HG03135 (cell line): ENCODE measurements at regions not wholly inside any gene's neighbourhood (a gene's known extent, or its start where the extent isn't known, plus 50 kb on each side); places are given as distances from the start of the nearest gene placed in this dataset.
A peak's percentile ranks its signal among the peaks of the same experiment; 100 is the strongest.

Source experiments
- ATAC-seq: cut with Tn5 transposase; IDR thresholded peaks from one replicate; pipeline ENCODE4 v1.9.1; 2021; ENCODE audit warnings: mild to moderate bottlenecking, moderate library complexity; ENCODE audit not compliant: unreplicated experiment

GRCh38 chr5:169450464-169450863 lies 133.1 kb upstream of the SPDL1 start:
- no peak for ATAC-seq

- no peak for ATAC-seq
These were observed 134.7 kb upstream of the SPDL1 start for GRCh38 chr5:169448826-169449225.

GRCh38 chr5:169445191-169445590 lies 138.4 kb upstream of the SPDL1 start:
- no peak for ATAC-seq

GRCh38 chr5:169442913-169443784 lies 140.4 kb upstream of the SPDL1 start:
- no peak for ATAC-seq

- ATAC-seq: no peak
These were observed 141.1 kb upstream of the SPDL1 start for GRCh38 chr5:169442403-169442874.

GRCh38 chr5:169440107-169440705 lies 139.3 kb upstream of the SLIT3 start:
- no peak for ATAC-seq

GRCh38 chr5:169439362-169439761 lies 138.4 kb upstream of the SLIT3 start:
- ATAC-seq: no peak

- ATAC-seq: no peak
These were observed 134.7 kb upstream of the SLIT3 start for GRCh38 chr5:169435506-169436229.

GRCh38 chr5:169433221-169433651 lies 132.3 kb upstream of the SLIT3 start:
- ATAC-seq: no peak

- ATAC-seq: no peak
These were observed 130.4 kb upstream of the SLIT3 start for GRCh38 chr5:169431386-169431785.

GRCh38 chr5:169430671-169431070 lies 129.7 kb upstream of the SLIT3 start:
- no peak for ATAC-seq

GRCh38 chr5:169429044-169429443 lies 128.1 kb upstream of the SLIT3 start:
- no peak for ATAC-seq

GRCh38 chr5:169426784-169427183 lies 125.8 kb upstream of the SLIT3 start:
- no peak for ATAC-seq

- no peak for ATAC-seq
These were observed 123.9 kb upstream of the SLIT3 start for GRCh38 chr5:169424670-169425378.

- no peak for ATAC-seq
These were observed 123.3 kb upstream of the SLIT3 start for GRCh38 chr5:169424279-169424655.

GRCh38 chr5:169423580-169424278 lies 122.8 kb upstream of the SLIT3 start:
- no peak for ATAC-seq

- no peak for ATAC-seq
These were observed 121.1 kb upstream of the SLIT3 start for GRCh38 chr5:169422087-169422486.

GRCh38 chr5:169421677-169422076 lies 120.7 kb upstream of the SLIT3 start:
- ATAC-seq: no peak

GRCh38 chr5:169417676-169418075 lies 116.7 kb upstream of the SLIT3 start:
- no peak for ATAC-seq

- peak; percentile 73 for ATAC-seq
These were observed 115.8 kb upstream of the SLIT3 start for GRCh38 chr5:169416583-169417196.
